Kasumi-1 (cell line): ENCODE measurements at regions not wholly inside any gene's neighbourhood (a gene's known extent, or its start where the extent isn't known, plus 50 kb on each side); places are given as distances from the start of the nearest gene placed in this dataset.
A peak's percentile ranks its signal among the peaks of the same experiment; 100 is the strongest.
"Not testable (repeated sequence)": the region's sequence is repeated elsewhere in the genome, so short reads cannot be mapped to it uniquely, and the experiment has no call there.

Experiments
- DNase-seq, 2 experiments: peaks; one replicate each; lab custom pipeline; 2025; lab: John Stamatoyannopoulos, UW

- DNase-seq = no peak
Observed at GRCh38 chr4:188377816-188378215, 238.6 kb downstream of the TRIML1 start.

GRCh38 chr4:188383180-188383579, 243.9 kb downstream of the TRIML1 start:
- no peak for DNase-seq

DNA sequence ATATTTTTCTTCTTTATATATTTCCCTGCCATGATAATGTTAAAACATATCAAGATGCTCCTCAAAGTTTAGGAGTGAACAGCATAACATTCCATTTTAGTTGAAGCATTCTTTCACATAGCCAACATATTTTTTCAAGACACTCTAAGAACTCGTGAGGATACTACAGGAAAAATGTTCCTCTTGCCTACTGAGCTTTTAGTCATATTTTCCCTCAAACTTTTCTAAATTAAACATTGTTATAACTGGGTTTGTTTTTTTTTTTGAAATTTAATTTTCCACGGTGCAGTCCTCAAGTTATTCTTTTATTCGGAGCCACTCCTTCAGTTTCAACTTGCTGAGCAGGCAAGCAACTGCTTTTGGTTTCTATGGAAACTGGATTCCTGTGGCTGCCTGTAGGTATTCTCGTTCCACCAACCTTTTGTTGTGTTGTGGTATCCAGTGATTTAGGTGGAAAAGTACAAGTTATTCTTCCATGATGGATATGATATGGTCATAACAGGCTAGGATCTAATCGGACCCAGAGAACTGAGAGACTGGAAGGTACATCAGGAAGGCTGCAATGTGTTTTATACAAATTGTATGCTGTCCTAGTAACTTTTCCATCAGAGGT, 248.0 kb downstream of the TRIML1 start:
- DNase-seq = no peak

- not testable (repeated sequence) for DNase-seq
Observed at GRCh38 chr4:188391349-188391748, 252.1 kb downstream of the TRIML1 start.

GRCh38 chr4:188396037-188396436, 256.8 kb downstream of the TRIML1 start:
- no peak for DNase-seq

- no peak for DNase-seq
Observed at GRCh38 chr4:188399834-188400233, 260.6 kb downstream of the TRIML1 start.

- DNase-seq = no peak
Observed at GRCh38 chr4:188400451-188400850, 261.2 kb downstream of the TRIML1 start.

DNA sequence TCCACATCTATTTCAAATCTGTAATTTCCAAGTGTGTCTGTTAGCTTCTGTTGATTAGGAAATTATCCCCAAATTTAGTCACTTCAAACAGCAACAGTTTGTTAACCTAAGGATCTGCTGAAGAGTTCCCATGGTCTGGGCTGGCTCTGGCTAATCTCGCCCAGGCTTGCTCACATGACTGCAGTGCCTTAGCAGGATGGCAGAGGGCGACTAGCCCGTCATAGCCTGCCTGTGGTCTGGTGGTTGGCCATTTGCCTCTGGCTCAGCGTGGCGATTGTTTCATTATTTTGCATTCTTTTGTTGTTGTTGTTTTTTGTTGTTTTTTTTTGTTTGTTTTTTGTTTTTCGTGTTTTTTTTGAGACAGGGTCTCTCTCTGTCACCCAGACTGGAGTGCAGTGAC, 264.0 kb downstream of the TRIML1 start:
- peak in 1 of 2 experiments; percentile 1 for DNase-seq

DNA sequence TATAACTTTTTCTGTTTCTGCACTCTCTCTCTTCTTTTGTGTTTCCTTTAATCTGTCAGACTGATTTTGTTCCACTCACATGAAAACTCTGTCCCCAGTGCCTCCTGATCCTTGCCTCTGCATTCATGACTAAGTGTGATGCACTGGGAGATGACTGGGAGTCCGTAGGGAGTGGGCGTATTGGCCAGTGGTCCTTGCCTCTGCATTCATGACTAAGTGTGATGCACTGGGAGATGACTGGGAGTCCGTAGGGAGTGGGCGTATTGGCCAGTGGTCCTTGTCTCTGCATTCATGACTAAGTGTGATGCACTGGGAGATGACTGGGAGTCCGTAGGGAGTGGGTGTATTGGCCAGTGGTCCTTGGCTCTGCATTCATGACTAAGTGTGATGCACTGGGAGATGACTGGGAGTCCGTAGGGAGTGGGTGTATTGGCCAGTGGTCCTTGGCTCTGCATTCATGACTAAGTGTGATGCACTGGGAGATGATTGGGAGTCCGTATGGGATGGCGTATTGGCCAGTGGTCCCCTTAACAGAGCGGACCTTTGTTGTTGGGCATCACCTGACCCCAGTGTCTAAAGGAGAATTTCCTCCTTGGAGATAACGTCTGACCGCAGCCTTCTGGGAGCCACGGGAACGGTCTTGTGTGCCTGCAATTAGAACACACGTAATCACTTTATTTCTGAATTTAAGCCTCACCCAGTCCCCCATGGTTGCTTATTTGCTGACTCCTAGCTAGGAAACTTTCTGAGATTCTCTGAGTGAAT, 266.0 kb downstream of the TRIML1 start:
- not testable (repeated sequence) for DNase-seq

DNA sequence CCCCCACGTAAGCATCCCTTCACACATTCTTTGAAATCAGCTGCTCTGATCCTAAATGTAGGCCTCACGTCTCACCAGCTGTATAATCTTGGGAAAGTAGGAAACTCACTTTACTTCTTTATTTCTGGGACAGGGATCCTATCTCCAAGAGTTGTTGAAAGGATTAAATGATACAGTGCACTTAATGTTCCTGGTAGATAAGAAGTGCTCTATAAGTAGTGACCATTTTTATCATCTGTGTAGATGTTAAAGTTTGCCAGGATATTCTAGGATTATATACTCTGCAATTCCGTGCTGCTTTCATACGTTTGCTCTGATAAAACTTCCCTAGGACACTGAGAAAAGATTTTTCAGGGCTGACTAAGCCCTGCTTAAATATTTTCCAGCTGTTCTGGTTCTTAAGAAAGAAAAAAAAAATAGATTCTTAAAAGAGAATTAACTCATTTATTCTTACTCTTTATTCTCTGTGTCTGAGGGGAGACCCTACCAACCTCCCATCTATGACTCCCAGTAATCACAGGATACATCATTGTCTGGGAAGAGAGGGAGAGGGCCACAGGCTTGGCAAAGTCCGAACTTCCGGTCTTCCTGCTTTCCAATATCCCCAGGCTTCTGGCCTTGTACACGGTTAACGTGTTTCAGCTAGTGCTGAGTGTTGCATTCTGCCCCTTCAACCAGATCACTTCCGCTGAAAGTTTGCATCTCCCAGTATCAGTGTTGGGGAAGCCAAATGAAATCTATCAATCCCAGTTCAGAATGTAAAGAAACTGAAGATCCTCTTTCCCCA, 269.2 kb downstream of the TRIML1 start:
- no peak for DNase-seq

DNA sequence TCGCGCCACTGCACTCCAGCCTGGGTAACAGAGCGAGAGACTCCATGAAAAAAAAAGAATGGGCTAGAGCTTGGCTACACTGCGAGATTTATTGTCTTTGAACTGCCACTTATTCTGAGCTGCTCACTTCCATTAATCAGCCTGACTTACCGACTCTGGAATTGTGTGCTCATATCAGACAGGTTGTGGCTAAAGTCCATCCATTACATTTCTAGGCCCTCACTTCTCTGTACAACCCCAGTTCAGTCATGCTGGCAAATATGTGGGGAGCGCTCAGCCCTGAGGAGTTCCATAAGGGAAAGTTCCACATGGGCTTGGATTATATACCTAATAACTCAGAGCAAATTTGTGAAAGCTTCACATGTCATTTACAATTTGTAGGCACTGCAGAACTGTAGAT, 270.6 kb downstream of the TRIML1 start:
- no peak for DNase-seq

DNA sequence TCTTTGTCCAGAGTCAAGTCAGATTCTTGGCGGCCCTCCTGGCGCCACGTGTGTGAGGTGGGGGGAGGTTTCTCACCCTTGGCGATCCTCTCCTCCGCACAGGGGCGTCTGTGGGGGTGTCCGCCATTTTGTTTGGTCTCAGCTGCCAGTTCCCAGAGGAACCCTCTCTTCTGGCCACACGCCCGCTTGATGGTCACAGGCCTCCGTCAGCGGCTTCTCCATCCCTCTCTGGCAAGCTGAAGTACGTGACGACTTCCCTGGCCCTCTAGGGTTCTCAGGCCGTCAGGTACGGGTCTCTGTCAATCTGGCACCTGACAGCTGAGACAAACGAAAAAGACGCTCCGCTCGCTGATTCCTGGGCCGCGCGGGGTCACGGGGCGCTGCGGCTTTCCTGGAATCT, 272.6 kb downstream of the TRIML1 start:
- no peak for DNase-seq

DNA sequence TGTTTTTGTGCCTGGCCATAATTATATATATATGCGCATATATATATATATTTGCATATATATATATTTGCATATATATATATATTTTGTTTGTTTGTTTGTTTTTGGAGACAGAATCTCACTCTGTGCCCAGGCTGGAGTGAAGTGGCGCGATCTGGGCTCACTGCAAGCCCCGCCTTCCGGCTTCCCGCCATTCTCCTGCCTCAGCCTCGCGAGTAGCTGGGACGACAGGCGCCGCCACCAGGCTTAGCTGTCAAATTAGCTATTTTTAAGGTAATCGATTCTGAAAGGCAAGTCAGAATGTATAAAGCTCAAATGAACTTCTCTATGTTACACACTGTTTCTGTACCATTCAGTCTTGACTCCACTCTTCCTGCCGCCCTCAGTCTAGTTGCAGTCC, 273.3 kb downstream of the TRIML1 start:
- no peak for DNase-seq

GRCh38 chr4:188414441-188414840, 275.2 kb downstream of the TRIML1 start:
- no peak for DNase-seq

- DNase-seq = peak; percentile 73 to 85
Observed at GRCh38 chr4:188417181-188417580, 277.9 kb downstream of the TRIML1 start.

DNA sequence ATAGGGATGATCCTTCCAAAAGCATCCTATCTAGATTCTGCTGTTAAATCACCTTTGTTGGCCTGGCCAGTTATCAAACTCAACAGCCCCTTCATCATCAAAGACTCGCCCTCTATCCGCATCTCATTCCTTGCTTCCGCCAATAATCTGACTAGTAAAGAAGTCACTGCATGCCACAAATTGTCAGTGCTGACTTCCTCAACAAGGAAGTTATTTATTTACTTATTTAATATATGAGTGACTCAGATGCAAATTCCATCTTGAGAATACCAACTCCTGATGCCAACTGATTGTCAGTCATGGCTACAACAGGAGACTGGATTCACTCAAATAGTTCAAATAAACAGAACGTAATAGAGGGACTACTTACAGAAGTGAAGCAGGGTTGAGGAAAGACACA, 283.8 kb downstream of the TRIML1 start:
- DNase-seq = no peak

GRCh38 chr4:188428935-188429334, 289.7 kb downstream of the TRIML1 start:
- no peak for DNase-seq

- no peak for DNase-seq
Observed at GRCh38 chr4:188429965-188430364, 290.7 kb downstream of the TRIML1 start.

GRCh38 chr4:188430384-188430783, 291.1 kb downstream of the TRIML1 start:
- no peak for DNase-seq

GRCh38 chr4:188432328-188432727, 293.1 kb downstream of the TRIML1 start:
- DNase-seq = no peak

DNA sequence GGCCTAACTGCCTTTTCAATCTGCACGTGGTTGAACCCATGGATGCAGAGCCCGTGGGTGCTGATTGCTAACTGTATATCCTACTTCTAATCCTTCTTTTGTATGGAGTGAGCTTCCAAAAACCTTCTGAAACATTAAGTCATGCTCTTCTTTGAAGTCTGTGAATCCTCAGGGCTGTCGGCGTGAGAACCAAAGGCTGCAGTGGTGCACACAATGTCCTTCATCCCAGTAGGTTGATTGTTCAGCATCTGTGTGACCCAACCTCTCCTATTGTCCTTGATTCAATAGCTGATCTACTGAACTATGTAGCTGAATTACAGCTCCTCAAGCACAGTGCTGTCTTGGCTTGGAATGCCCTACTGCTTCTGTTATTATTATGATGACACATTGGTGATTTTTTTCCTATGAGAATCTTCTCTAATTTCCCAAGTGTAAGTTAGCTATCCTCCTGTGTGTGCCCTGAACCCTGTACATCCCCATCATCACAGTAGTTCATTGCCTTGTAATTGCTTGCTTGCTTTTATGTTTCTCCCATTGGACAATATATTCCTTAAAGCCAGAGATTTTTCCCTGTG, 294.6 kb downstream of the TRIML1 start:
- no peak for DNase-seq

DNA sequence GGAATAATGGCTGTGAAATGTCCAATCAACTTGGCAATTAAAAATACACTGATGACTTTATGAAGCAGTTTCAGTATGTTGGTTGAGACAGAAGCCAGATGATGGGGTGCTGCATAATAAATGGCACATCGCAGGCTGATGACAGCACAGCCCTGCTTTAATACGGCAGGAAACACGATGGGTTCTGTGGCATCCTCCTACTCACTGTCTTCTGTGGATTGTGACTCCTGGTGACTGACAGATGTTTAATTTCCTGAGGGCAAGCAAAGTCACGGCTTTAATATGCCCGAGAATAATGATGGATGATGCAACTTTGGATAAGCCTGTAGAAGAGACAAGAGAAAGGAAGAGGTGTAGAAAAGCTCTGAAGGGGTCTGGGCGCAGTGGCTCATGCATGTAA, 295.4 kb downstream of the TRIML1 start:
- DNase-seq = no peak

DNA sequence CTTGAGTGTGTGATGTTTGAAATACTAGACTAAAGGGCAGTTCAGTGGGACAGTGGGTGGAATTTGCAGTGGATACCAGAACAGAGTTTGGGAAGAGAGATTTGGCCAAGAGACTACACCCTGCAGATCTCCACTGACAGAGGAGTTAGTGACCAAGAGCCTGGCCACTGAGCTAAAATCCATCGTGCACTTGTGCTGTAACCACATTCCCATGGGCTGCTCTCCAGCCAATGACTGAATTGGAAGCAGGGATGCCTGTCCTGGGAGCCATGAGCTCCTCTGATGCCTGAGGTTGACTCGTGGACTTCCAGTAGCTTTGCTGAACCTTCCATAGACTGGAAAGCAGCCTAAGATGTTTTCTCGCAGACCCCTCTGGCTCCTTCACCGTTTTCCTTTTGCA, 296.1 kb downstream of the TRIML1 start:
- DNase-seq = no peak
